ENCODE measurements at regions not wholly inside any gene's neighbourhood (a gene's known extent, or its start where the extent isn't known, plus 50 kb on each side); places are given as distances from the start of the nearest gene placed in this dataset.

GRCh38 chr12:60120199-60120598, 524.4 kb downstream of the SLC16A7 start:
- in situ Hi-C loops (cut with MboI) (no loop called here), intact Hi-C loops (cut with micrococcal nuclease) (no loop called here)
- Histone ChIP-seq H3K4me3 (no peak overlapping the region), H3K27me3 (ENCODE audit: control insufficient read depth in 2 of 2, insufficient read depth in 2 of 2, low read length in 2 of 2) (no peaks in the 10 kb centered on the region), H3K79me2 (ENCODE audit: control insufficient read depth, insufficient read depth, low read length) (no peaks in the 10 kb centered on the region), H3K36me3 (ENCODE audit: control insufficient read depth, insufficient read depth, low read length) (no peaks in the 10 kb centered on the region), H3K9me1 (ENCODE audit: control insufficient read depth, insufficient read depth, low read length) (no peaks in the 10 kb centered on the region), H3K9me3 (replicated peaks; ENCODE audit: control insufficient read depth, insufficient read depth, low read depth, low read length) (peaks cover 3% of the 10 kb centered on the region; the same call in 1 of the 2 replicates), H3K27ac (ENCODE audit: extremely low read depth, low read depth, low read length) (no peak overlapping the region), H4K20me1 (replicated peaks; ENCODE audit: control insufficient read depth, insufficient read depth, low read length) (no peaks in the 10 kb centered on the region), H3K4me1 (replicated peaks in 1 of 2; ENCODE audit: control insufficient read depth in 2 of 2, insufficient read depth in 2 of 2, low read length in 2 of 2) (no peaks in the 10 kb centered on the region), H3K4me2 (ENCODE audit: insufficient read depth, low read length) (no peak overlapping the region), H3K9ac (ENCODE audit: insufficient read depth in 1 of 2, low read depth in 2 of 2, low read length in 2 of 2) (no peak overlapping the region), H2AFZ (ENCODE audit: low read depth, low read length) (0 out of 2 replicates have a peak overlapping the region, but pooled peaks have one; percentile 2)
- ChIA-PET CTCF (ENCODE audit: low intra/inter-chr PET ratio) (no interaction called here), POLR2A (interaction anchor here (1.0 kb wide), 1 partner anchor 12 kb away, joined by 3 read pairs; no protein-coding TSS in a partner anchor)
- WGBS (ENCODE audit: insufficient coverage, low coverage, missing lambda C conversion rate) = 34% methylated on average over 5 of the region's 5 CpGs
- DNase-seq (ENCODE audit: extremely low read depth in 1 of 4, low spot score in 3 of 4) (no peak), ATAC-seq (no peak), FAIRE-seq (no peak)
- BruUV-seq (replicated peaks) = no TSS peak
- TF ChIP-seq STAT5A (IDR thresholded peaks at IDR 0.05; ENCODE audit: borderline replicate concordance, low read length) (no peak), SMARCB1 (IDR thresholded peaks at IDR 0.05; ENCODE audit: insufficient read length, low read depth) (no peak), BRCA1 (IDR thresholded peaks at IDR 0.05) (no peak), BRCA1 (CRISPR knock-in tag; IDR thresholded peaks at IDR 0.05) (no peak), ZNF584 (CRISPR knock-in tag; IDR thresholded peaks at IDR 0.05; ENCODE audit: low read depth) (no peak), ZBTB40 (IDR thresholded peaks at IDR 0.05) (0 out of 2 replicates have a peak, but pooled peaks have one; percentile 43), ZBTB40 (CRISPR knock-in tag; IDR thresholded peaks at IDR 0.05) (no peak)

All from K562 (cell line).